SK-N-MC (cell line): ENCODE measurements at regions not wholly inside any gene's neighbourhood (a gene's known extent, or its start where the extent isn't known, plus 50 kb on each side); places are given as distances from the start of the nearest gene placed in this dataset.
"Not testable (repeated sequence)": the region's sequence is repeated elsewhere in the genome, so short reads cannot be mapped to it uniquely, and the experiment has no call there.

Source experiments
- DNase-seq: peaks from one replicate; pipeline ENCODE4 v3.0.0-alpha.2; 2011; ENCODE audit warnings: low read depth, low spot score
- H3K27ac ChIP-seq: fragments of 200-600 bp; sonication (generic); 2 replicates; pipeline ENCODE4 v1.5.1; 2016; ENCODE audit warnings: mixed run types
- H3K36me3 ChIP-seq: fragments of 200-600 bp; sonication (generic); 2 replicates; pipeline ENCODE4 v1.6.1; 2017; ENCODE audit warnings: antibody characterized with exemption, low read length, mixed read lengths; ENCODE audit not compliant: insufficient read depth
- H3K4me3 ChIP-seq: fragments of 200-600 bp; sonication (generic); 2 replicates; pipeline ENCODE4 v1.5.1; 2016
- H3K9ac ChIP-seq: fragments of 200-600 bp; sonication (generic); 2 replicates; pipeline ENCODE4 v1.8.0; 2017; ENCODE audit warnings: mixed run types, mixed read lengths; ENCODE audit not compliant: insufficient read length
- H3K9me3 ChIP-seq: fragments of 200-600 bp; sonication (generic); 2 replicates; pipeline ENCODE4 v1.6.1; 2017; ENCODE audit warnings: low read depth, mild to moderate bottlenecking, antibody characterized with exemption, low read length, moderate library complexity, mixed read lengths
- EZH2 ChIP-seq: fragments of 200-600 bp; sonication (generic); IDR thresholded peaks from one replicate; pipeline ENCODE4 v1.6.1; 2017; ENCODE audit warnings: antibody characterized with exemption
- FOXP2 ChIP-seq: optimal IDR thresholded peaks from 2 replicates; pipeline ENCODE3; 2011; ENCODE audit warnings: mild to moderate bottlenecking, moderate library complexity; ENCODE audit not compliant: insufficient read depth; ENCODE audit errors: extremely low read length, control extremely low read depth
- POLR2AphosphoS5 ChIP-seq: IDR thresholded peaks from 2 replicates; pipeline ENCODE4 v1.6.1; 2012; ENCODE audit warnings: mild to moderate bottlenecking, low read depth, low read length, borderline replicate concordance

DNA sequence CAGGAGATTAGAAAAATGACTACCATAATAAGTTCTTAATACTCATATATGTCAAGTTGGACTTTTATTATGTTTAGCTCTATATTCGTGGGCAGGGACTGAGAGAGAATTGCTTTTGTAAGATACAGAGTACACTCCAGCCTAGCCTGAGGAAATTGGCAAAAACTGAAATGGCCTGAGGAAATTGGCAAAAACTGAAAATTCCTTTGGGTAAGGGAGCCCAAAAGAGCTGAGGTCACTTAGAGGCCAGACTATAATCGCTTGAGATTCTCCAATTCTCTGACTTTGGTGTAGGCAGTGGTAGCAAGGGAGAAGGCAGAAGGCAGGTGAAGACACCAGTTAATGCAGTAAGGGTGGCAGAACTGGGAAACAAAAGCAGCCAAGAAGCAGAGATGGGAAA lies 124.5 kb upstream of the HCCS start:
- no peaks in the 10 kb centered on the region for H3K9me3 ChIP-seq
- TF ChIP-seq POLR2AphosphoS5, result no peak
- TF ChIP-seq EZH2, result no peak
- no peak for TF ChIP-seq FOXP2
- H3K27ac ChIP-seq, result no peak overlapping the region

DNA sequence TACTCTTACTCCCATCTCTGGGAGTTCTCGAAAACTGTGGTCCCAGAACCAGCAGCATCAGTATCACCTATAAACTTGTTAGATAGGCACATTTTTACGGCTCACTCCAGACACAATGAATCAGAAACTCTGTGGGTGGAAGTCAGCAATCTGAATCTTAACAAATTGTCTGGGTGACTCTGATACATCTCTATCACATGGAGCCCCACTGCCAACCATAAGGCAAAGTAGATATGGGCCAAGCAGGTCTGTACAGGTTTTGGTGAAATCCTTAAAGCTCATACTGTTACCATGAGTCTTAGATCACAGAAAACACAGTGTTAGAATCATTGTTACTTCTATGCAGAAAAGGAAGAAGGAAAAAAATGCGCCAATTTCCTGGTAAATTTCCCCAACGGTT lies 122.5 kb upstream of the HCCS start:
- Histone ChIP-seq H3K4me3 (no peak overlapping the region), H3K9ac (no peak overlapping the region), H3K9me3 (no peaks in the 10 kb centered on the region), H3K27ac (no peak overlapping the region), H3K36me3 (no peaks in the 10 kb centered on the region)
- no peak for TF ChIP-seq EZH2
- TF ChIP-seq FOXP2, result no peak
- TF ChIP-seq POLR2AphosphoS5, result no peak
- no peak for DNase-seq

More for the DNA sequence above, 124.5 kb upstream of the HCCS start:
- Histone ChIP-seq H3K36me3 (no peaks in the 10 kb centered on the region), H3K4me3 (no peak overlapping the region), H3K9ac (no peak overlapping the region)
- DNase-seq, result no peak

DNA sequence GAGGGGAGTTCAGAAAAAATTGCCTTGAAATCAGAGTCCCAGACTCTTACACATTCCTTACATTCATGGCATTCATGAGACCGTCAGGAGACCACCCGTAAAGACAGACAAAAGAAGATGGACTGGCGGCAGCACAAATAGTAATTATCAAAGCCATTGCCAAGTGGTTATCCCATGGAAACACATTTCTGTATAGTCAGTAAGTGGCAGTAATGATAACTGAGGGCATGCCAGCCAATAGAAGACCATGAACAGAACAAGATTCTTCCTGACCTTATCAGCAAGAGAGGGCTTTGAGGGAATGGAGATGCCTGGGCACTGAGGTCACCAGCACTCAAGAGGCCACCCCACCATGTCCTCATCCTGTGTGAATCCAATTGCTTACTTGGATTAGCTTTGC lies 121.7 kb upstream of the HCCS start:
- no peak overlapping the region for H3K27ac ChIP-seq
- H3K9ac ChIP-seq, result no peak overlapping the region
- no peaks in the 10 kb centered on the region for H3K9me3 ChIP-seq
- no peak for DNase-seq
- TF ChIP-seq POLR2AphosphoS5 (no peak), EZH2 (no peak), FOXP2 (no peak)
- H3K4me3 ChIP-seq, result no peak overlapping the region
- H3K36me3 ChIP-seq, result no peaks in the 10 kb centered on the region

DNA sequence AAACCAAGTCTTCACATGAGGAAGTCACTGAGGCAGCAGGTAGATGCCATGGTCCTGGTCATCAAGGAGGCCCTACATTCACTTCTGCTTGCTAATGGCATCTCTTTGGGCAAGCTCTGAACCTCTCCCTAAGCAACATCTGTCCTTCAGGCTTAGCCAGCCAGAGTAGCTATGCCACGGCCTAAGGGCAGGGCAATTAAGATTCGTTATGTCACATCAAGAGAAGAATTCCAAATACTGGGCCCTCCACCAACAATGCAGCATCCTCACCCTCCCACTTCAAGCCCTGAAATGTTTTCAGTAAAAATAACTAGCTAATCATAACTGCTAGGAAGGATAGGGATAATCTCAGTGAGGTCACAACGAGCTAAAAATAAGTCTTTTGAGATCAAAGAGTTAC lies 120.7 kb upstream of the HCCS start:
- TF ChIP-seq EZH2, result no peak
- no peak for TF ChIP-seq POLR2AphosphoS5
- no peak for TF ChIP-seq FOXP2

DNA sequence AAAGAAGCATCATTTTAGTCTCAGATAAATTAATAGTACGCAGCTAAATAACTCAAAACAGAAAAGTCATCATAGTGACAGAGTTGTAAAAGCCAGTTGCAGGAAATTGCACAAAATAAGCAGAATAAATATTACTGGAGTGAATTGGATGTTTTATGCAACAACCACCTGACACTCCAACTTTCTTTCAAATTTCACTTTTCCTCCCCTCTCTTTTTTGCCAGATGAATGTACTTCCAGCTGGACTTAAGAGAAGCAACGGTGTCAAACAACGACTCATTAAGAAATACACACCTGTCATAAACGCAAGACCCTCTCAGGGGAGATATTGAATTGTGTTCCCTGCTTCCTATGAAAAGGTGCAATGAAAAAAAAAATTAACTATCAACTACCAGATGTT lies 120.2 kb upstream of the HCCS start:
- Histone ChIP-seq H3K36me3 (no peaks in the 10 kb centered on the region), H3K27ac (no peak overlapping the region), H3K9ac (no peak overlapping the region), H3K9me3 (no peaks in the 10 kb centered on the region), H3K4me3 (no peak overlapping the region)
- no peak for TF ChIP-seq FOXP2
- no peak for TF ChIP-seq EZH2
- TF ChIP-seq POLR2AphosphoS5, result no peak
- DNase-seq, result no peak

More for the DNA sequence above, 120.7 kb upstream of the HCCS start:
- no peak overlapping the region for H3K9ac ChIP-seq
- no peak overlapping the region for H3K4me3 ChIP-seq
- H3K9me3 ChIP-seq, result no peaks in the 10 kb centered on the region
- H3K27ac ChIP-seq, result no peak overlapping the region
- no peak for DNase-seq
- H3K36me3 ChIP-seq, result no peaks in the 10 kb centered on the region

DNA sequence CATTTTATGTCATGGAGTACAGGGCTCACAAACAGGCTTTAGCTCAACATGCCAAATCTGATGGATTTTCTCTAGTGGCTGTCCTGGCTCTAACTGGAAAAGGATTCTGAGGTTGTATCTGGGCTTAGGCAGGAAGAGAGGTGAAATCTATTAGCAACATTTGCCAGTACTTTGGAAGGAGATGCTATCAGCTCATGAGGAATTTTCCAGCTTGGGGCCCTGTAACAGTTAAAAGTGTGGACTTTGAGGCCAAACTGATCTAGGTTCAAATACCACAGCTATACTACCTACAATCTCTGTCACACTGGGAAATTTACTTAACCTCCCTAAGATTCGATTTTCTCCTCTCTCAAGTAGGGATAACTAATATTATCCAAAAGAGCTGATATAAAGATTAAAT lies 119.0 kb upstream of the HCCS start:
- TF ChIP-seq POLR2AphosphoS5 (no peak), FOXP2 (no peak)
- no peaks in the 10 kb centered on the region for H3K9me3 ChIP-seq
- DNase-seq, result no peak
- H3K4me3 ChIP-seq, result no peak overlapping the region
- no peak overlapping the region for H3K27ac ChIP-seq
- no peak overlapping the region for H3K9ac ChIP-seq
- no peaks in the 10 kb centered on the region for H3K36me3 ChIP-seq

DNA sequence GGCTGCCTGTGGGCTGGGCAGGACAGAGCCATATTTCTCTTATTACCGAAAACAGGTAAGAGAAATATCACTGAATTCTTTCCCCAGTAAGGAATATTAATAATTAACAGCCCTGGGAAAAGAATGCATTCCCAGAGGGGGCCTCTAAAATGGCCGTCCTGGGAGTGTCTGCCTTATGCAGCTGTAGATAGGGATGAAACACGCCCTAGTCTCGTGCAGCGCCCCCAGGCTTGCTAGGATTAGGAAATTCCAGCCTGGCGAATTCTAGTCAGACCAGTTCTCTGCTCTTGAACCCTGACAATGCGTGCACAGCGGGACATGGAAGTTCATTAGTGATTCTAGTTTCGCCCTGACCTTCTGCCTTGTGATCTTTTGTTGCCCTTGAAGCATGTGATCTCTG lies 104.1 kb upstream of the HCCS start:
- H3K27ac ChIP-seq, H3K4me3 ChIP-seq, H3K36me3 ChIP-seq, H3K9me3 ChIP-seq, H3K9ac ChIP-seq, DNase-seq: not testable (repeated sequence)

DNA sequence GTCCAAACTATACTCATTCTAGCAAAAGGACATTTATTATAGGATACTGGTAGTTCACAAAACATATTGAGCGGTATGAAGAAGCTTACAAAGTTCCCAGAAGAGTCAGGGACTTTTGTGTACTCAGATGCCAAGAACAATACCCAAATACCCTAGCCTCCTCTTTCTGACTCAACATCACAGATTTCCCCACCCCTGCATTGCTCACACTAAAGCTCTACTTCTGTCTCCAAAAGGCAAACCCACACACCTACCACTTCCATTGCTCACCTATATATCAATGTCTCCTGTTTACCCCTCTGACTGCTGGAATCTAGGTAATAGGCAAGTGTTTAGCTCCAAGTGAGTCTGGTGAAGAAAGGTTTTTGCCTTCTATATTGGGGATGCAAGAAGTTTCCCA lies 100.7 kb upstream of the HCCS start:
- TF ChIP-seq EZH2 (no peak), POLR2AphosphoS5 (no peak), FOXP2 (no peak)
- Histone ChIP-seq H3K9me3 (no peaks in the 10 kb centered on the region), H3K36me3 (no peaks in the 10 kb centered on the region), H3K27ac (no peak overlapping the region), H3K4me3 (no peak overlapping the region), H3K9ac (no peak overlapping the region)
- DNase-seq, result no peak

DNA sequence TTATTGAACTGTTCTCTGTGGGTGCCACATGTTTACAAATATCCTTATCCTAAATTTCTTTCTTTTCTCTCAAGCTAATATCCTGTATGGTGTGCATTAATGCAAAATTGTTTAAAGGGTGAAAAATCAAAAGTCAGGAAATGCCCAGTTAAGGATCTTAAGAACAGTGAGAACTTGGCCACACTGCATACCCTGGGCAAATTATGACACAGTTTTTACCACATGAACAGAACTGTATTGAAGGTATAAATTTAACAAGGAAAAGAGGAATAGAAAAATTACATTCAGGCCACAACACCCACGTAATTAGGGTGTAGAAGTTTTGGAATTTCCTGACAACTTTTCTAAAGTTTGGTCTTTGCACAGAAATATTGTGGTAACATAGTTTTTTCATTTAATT lies 94.4 kb upstream of the HCCS start:
- Histone ChIP-seq H3K9ac (no peak overlapping the region), H3K27ac (no peak overlapping the region), H3K4me3 (no peak overlapping the region), H3K36me3 (no peaks in the 10 kb centered on the region), H3K9me3 (no peaks in the 10 kb centered on the region)
- no peak for DNase-seq
- no peak for TF ChIP-seq POLR2AphosphoS5

DNA sequence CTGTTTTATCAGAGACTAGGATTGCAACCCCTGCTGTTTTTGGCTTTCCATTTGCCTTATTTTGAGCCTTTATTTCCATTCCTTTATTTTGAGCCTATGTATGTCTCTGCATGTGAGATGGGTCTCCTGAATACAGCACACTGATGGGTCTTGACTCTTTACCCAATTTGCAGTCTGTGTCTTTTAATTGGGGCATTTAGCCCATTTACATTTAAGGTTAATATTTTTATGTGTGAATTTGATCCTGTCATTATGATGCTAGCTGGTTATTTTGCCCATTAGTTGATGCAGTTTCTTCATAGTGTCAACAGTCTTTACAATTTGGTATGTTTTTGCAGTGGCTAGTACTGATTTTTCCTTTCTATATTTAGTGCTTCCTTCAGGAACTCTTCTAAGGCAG lies 88.5 kb upstream of the HCCS start:
- DNase-seq, H3K36me3 ChIP-seq, H3K27ac ChIP-seq, H3K4me3 ChIP-seq, H3K9me3 ChIP-seq, H3K9ac ChIP-seq: not testable (repeated sequence)
